HG02571 (cell line): ENCODE measurements at regions not wholly inside any gene's neighbourhood (a gene's known extent, or its start where the extent isn't known, plus 50 kb on each side); places are given as distances from the start of the nearest gene placed in this dataset.
"Not testable (repeated sequence)": the region's sequence is repeated elsewhere in the genome, so short reads cannot be mapped to it uniquely, and the experiment has no call there.

Experiments
- ATAC-seq: cut with Tn5 transposase; IDR thresholded peaks from one replicate; pipeline ENCODE4 v1.9.1; 2021; ENCODE audit warnings: mild to moderate bottlenecking, moderate library complexity; ENCODE audit not compliant: unreplicated experiment

GRCh38 chr3:104411757-104412156 is 955.0 kb upstream of the ALCAM start:
- no peak for ATAC-seq

- ATAC-seq: no peak
These were observed 953.8 kb upstream of the ALCAM start for GRCh38 chr3:104412608-104413580.

DNA sequence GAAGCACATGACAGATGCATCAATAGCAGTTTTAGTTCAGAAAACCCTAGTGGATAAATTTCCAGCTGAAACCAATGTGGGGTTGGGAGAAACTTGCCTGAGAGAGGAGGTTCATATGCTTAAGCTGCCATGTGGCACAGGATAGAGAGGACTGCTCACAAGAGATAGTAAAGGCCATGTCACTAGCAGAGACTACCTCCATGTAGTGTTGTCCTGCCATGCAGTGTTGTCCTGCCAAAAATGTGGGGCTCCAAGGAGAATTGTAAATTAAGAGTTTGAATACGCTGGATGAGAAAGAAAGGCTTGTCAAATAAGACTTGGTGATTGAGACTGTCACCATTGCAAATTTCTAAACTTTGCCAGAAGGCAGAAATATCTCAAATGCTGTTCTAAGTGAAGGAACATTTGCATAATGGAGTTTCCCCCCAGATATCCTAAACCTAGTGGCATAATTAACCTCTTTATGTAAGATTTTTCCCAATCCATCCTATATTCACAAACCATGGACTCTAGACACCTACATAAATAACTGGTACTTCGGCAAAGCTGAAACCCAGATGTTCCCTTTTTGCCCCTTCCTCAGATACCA is 938.3 kb upstream of the ALCAM start:
- no peak for ATAC-seq

- ATAC-seq: no peak
These were observed 937.0 kb upstream of the ALCAM start for GRCh38 chr3:104429727-104430126.

GRCh38 chr3:104436506-104436905 is 930.2 kb upstream of the ALCAM start:
- ATAC-seq: no peak

DNA sequence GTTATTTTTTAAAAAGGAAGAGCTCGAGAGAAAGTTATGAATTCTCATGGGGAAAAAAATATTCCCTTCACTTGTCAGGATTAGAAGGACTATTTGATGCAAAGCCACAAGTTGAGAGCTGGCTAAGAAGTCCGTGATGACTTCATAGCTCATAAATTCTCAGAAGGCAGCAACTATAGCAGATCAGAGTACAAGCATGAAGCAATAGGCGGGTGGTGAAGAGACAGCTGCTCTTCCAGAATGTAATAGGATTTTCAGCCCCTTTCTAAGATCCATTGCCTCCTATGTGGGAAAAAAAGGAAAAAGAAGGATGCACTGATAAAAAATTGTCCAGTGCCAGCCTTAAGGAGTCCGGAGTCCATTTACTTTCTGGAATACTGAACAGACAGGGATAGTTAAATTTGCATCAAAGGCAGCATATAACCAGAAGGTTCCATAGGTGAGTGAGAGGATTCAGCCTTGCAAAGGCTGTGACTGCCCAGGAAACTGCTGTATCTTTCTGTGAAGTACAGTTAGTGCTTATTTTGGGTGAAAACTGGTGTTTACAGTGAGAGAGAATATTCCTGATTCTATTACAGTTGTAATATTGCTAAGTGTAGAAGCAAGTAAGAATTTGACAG is 929.5 kb upstream of the ALCAM start:
- ATAC-seq: no peak

GRCh38 chr3:104437891-104438290 is 928.8 kb upstream of the ALCAM start:
- no peak for ATAC-seq

DNA sequence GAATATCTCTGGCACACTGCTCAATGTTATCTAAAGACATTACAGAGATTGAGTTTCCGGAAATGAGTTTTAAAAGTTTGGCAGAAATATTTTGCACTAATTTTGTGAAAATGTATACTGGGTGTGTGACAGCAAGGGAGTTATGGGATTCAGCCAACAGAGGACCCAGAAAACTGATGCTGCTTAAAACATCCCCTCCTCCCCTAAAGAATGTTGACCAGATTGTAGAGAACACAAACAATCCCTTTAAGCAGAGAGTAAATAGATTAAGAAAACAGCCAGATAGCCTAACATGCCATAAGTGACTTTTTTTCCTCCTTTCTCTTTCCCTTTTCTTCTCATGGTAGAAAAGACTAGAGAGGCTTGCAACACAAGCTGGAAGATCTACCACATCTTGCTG is 928.0 kb upstream of the ALCAM start:
- no peak for ATAC-seq

DNA sequence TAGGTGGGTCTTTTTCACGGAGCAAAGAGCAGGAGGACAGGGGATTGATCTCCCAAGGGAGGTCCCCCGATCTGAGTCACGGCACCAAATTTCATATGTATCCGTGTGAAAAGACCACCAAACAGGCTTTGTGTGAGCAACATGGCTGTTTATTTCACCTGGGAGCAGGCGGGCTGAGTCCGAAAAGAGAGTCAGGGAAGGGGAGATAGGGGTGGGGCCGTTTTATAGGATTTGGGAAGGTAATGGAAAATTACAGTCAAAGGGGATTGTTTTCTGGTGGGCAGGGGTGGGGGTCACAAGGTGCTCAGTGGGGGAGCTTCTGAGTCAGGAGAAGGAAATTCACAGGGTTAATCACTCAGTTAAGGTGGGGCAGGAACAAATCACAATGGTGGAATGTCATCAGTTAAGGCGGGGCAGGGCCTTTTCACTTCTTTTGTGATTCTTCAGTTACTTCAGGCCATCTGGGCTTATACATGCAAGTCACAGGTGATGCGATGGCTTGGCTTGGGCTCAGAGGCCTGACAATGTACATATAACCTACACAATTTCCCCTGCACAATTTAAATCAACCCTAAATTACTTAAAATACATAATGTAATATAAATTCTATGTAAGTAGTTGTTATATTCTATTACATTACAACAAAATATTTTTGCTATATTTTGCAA is 921.3 kb upstream of the ALCAM start:
- not testable (repeated sequence) for ATAC-seq

- ATAC-seq: no peak
These were observed 919.0 kb upstream of the ALCAM start for GRCh38 chr3:104447681-104448080.

- ATAC-seq: no peak
These were observed 914.0 kb upstream of the ALCAM start for GRCh38 chr3:104452697-104453096.

DNA sequence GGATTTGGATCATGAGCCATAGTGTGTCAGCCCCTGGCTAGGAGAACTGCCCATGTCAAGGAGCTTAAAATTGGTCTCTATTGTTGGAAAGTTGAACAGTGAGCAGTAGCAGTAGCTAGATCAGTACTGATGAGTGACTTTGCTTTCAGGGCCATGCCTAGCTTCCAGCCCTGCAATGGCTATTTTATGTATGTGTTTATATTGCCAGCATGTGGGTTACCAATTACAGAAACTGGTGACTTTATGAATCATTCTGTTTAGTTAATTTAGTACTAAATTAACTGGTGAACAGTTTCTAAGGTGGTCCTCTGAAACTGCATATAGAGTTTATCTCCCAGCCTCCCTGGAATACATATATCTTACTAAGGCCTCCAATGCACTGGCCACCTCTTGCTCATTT is 908.1 kb upstream of the ALCAM start:
- ATAC-seq: no peak

DNA sequence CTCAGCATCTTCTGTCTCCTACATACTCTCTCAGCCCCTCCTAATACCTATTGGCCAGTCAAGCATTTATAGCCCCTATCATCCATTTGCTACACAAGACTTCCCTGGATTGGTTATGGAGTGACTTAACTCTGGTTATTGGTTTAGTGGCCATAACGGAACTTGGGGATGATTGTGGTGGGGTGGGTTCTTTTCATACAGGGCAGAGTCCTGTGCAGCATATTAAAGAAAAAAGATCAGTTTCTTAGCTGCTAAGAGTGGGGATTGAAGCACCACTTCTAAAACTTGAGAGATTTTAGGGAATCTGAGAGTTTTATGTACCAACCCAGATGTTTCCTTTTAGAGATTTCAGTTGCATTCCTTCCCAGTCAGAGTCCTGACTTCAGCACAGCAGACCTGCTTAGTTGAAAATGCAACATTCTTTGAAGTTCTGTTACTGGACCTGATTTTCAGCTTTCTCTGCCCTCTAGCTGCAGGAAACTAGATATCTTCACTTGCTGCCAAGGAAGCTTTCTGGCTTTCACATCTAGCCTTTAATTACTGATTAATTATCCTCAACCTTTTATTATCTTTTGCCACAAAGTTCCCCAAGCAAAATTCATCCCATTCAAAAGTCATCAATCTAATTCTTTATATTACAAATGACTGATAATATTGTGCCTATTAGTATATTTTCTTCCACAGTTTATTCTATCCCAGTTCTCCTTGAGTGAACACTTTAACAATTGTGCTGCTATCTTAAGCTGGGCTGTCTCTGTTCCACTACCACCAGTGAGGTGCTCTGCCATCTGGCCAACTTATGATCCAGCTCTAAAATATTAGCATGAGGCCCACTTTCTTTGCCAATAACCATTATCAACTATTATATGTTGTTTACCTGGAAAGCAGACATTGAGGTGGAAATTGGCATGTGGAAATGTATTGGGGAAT is 906.0 kb upstream of the ALCAM start:
- no peak for ATAC-seq

- no peak for ATAC-seq
These were observed 905.3 kb upstream of the ALCAM start for GRCh38 chr3:104461431-104461830.

- no peak for ATAC-seq
These were observed 894.5 kb upstream of the ALCAM start for GRCh38 chr3:104472221-104472620.

DNA sequence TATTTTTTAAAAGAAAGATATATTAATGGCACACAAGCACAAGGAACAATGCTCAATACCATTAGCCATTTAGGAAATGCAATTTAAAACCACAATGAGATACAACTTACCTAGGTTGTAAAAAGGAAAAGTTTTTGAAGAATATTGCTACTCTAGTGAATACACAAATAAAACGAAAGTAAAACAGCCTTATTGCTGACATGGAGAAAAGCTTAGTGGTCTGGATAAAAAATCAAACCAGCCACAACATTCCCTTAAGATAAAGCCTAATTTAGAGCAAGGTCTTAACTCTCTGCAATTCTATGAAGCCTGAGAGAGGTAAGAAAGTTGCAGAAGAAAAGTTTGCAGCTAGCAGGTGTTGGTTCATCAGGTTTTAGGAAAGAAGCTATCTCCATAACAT is 892.7 kb upstream of the ALCAM start:
- no peak for ATAC-seq

DNA sequence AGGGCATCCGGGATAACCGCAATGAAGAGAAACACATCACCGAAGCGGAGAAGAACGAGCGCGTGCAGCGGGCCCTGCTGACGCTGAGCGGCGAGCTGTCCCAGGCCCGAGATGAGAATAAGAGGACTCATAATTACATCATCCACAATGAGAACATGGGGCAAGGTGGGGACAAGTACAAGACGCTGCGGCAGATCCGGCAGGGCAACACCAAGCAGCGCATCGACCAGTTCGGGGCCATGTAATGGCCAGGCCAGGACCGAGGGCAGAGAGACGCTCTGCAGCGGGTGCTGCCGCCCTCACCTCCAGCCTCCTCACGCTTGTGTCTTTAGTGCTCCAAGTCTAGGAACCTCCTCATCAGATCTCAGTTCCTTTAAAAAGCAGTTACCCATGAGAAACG is 863.7 kb upstream of the ALCAM start:
- no peak for ATAC-seq

DNA sequence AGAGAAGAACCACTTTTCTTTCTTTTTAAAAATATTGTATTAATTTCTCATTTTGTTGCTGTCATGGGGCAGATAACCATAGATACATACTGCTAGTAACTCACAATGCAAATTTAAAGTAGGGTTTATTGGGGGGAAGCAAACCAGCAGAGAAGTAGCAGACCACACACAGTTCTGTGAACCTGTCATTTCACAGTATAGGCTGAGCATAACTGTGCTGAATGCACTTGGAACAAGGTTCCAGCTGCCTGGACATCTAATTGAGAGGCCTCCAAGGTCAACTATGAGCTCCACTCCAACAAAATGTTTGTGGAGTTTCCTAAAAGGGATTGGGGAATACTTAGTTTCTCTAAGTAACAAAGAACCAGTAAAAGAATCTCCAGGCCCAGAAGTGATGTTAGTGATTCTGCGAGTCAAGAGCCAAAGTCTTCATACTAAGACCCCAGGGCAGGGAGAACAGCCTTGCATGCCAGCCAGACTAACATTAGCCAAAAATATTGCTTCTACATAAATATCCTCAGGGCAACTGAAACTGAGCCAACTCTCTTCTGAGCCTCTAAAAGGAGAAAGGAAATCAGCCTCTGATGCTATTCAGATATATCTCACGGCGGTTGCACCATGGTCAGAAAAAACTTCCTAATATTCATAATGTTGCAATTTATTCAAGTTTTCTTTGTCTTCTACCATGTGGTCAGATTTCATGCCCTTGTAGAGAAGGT is 856.4 kb upstream of the ALCAM start:
- ATAC-seq: no peak

GRCh38 chr3:104514371-104514770 is 852.3 kb upstream of the ALCAM start:
- ATAC-seq: no peak

GRCh38 chr3:104514776-104515175 is 851.9 kb upstream of the ALCAM start:
- ATAC-seq: no peak
